ENCODE measurements at regions not wholly inside any gene's neighbourhood (a gene's known extent, or its start where the extent isn't known, plus 50 kb on each side); places are given as distances from the start of the nearest gene placed in this dataset.

GRCh38 chr21:41107602-41108001, 60.4 kb upstream of the BACE2 start:
- TF ChIP-seq, protein P1, sequence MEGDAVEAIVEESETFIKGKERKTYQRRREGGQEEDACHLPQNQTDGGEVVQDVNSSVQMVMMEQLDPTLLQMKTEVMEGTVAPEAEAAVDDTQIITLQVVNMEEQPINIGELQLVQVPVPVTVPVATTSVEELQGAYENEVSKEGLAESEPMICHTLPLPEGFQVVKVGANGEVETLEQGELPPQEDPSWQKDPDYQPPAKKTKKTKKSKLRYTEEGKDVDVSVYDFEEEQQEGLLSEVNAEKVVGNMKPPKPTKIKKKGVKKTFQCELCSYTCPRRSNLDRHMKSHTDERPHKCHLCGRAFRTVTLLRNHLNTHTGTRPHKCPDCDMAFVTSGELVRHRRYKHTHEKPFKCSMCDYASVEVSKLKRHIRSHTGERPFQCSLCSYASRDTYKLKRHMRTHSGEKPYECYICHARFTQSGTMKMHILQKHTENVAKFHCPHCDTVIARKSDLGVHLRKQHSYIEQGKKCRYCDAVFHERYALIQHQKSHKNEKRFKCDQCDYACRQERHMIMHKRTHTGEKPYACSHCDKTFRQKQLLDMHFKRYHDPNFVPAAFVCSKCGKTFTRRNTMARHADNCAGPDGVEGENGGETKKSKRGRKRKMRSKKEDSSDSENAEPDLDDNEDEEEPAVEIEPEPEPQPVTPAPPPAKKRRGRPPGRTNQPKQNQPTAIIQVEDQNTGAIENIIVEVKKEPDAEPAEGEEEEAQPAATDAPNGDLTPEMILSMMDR (IDR thresholded peaks at IDR 0.05): no peak
- TF ChIP-seq POLR2A (IDR thresholded peaks at IDR 0.05): no peak
